ENCODE measurements at regions not wholly inside any gene's neighbourhood (a gene's known extent, or its start where the extent isn't known, plus 50 kb on each side); places are given as distances from the start of the nearest gene placed in this dataset.

GRCh38 chr16:72287649-72288048 is 115.7 kb upstream of the PMFBP1 start:
- TF ChIP-seq CTCF (IDR thresholded peaks at IDR 0.05 in 2 of 3, conservative IDR thresholded peaks at IDR 0.05 in 1 of 3; ENCODE audit: insufficient read depth in 2 of 3, low read depth in 1 of 3, low read length in 3 of 3) (no peak), ZNF436 (CRISPR knock-in tag; IDR thresholded peaks at IDR 0.05) (no peak), KAT2B (IDR thresholded peaks at IDR 0.05; ENCODE audit: low read depth, low read length) (no peak)

All from K562 (cell line).